ENCODE measurements at regions not wholly inside any gene's neighbourhood (a gene's known extent, or its start where the extent isn't known, plus 50 kb on each side); places are given as distances from the start of the nearest gene placed in this dataset.

- no peak for DNase-seq
These were observed 183.2 kb upstream of the STAC start for GRCh38 chr3:36197151-36197550.

GRCh38 chr3:36201546-36201945 is 178.8 kb upstream of the STAC start:
- no peak for DNase-seq

- no peak for DNase-seq
These were observed 173.2 kb upstream of the STAC start for GRCh38 chr3:36206956-36207580.

GRCh38 chr3:36210840-36211651 is 169.3 kb upstream of the STAC start:
- DNase-seq: no peak

GRCh38 chr3:36211652-36211999 is 168.7 kb upstream of the STAC start:
- no peak for DNase-seq

GRCh38 chr3:36212251-36212650 is 168.1 kb upstream of the STAC start:
- DNase-seq: no peak

GRCh38 chr3:36214460-36214859 is 165.8 kb upstream of the STAC start:
- DNase-seq: no peak

GRCh38 chr3:36215241-36215640 is 165.1 kb upstream of the STAC start:
- DNase-seq: no peak

GRCh38 chr3:36219398-36219797 is 160.9 kb upstream of the STAC start:
- DNase-seq: no peak

- DNase-seq: no peak
These were observed 160.1 kb upstream of the STAC start for GRCh38 chr3:36220173-36220572.

GRCh38 chr3:36221975-36222374 is 158.3 kb upstream of the STAC start:
- DNase-seq: no peak

- no peak for DNase-seq
These were observed 152.3 kb upstream of the STAC start for GRCh38 chr3:36227980-36228379.

- DNase-seq: no peak
These were observed 150.8 kb upstream of the STAC start for GRCh38 chr3:36229496-36229895.

GRCh38 chr3:36232797-36233489 is 147.4 kb upstream of the STAC start:
- DNase-seq: no peak

GRCh38 chr3:36244728-36245127 is 135.6 kb upstream of the STAC start:
- no peak for DNase-seq

GRCh38 chr3:36248374-36248773 is 131.9 kb upstream of the STAC start:
- DNase-seq: no peak

GRCh38 chr3:36250191-36250590 is 130.1 kb upstream of the STAC start:
- no peak for DNase-seq

GRCh38 chr3:36257158-36257852 is 123.0 kb upstream of the STAC start:
- DNase-seq: no peak

GRCh38 chr3:36258421-36258820 is 121.9 kb upstream of the STAC start:
- DNase-seq: no peak

GRCh38 chr3:36259580-36259979 is 120.7 kb upstream of the STAC start:
- no peak for DNase-seq

- no peak for DNase-seq
These were observed 111.0 kb upstream of the STAC start for GRCh38 chr3:36269274-36269673.

GRCh38 chr3:36282766-36283165 is 97.5 kb upstream of the STAC start:
- DNase-seq: no peak

GRCh38 chr3:36295296-36295695 is 85.0 kb upstream of the STAC start:
- no peak for DNase-seq

Data from T-helper 1 cell (primary cell).